GM18951 (cell line): ENCODE measurements at regions not wholly inside any gene's neighbourhood (a gene's known extent, or its start where the extent isn't known, plus 50 kb on each side); places are given as distances from the start of the nearest gene placed in this dataset.
"Not testable (repeated sequence)": the region's sequence is repeated elsewhere in the genome, so short reads cannot be mapped to it uniquely, and the experiment has no call there.

Experiments used
- POLR2A ChIP-seq: IDR thresholded peaks from 4 replicates; pipeline ENCODE4 v1.6.1; 2011; ENCODE audit warnings: mild to moderate bottlenecking; ENCODE audit not compliant: insufficient read length, insufficient read depth; ENCODE audit errors: extremely low read depth
- in situ Hi-C: fragments of 300-500 bp; cut with MboI; formaldehyde crosslinking; loops from one replicate; pipeline ENCODE4 v1.12.0; 2022; ENCODE audit warnings: low sequenced_read_pairs, mixed read lengths, inconsistent platforms; ENCODE audit not compliant: unreplicated experiment

DNA sequence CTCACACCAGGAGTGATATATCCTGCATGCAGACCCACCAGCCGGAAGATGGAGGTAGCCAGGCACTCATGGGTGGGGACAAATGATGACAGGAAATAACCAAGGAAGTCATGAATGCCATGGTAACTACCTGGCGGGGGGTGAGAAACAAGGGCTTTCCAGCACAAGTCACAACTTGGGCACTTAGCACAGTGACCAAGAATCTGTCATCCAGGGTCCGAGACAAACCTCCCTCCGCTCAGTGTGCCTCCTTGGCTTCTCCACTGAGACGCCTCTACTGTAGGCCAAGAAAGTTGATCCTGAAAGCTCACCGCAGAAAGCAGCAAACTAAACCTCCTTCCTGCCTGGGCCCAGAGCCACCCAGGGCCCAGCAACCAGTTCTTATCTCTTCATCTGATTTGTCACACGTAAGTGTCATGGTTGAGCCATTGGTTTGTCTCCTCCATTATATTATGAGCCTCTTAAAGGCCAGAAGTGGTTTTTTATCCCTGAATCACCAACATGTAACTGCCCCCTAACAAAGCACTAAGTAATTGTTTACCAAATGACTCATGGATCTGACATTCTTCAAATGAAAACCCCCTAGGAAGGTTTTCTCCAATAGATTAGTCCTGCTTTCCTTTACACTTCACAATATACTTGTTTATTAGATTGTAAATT is 84.3 kb upstream of the TAB2 start:
- TF ChIP-seq POLR2A = no peak
- in situ Hi-C loops = no loop called here

DNA sequence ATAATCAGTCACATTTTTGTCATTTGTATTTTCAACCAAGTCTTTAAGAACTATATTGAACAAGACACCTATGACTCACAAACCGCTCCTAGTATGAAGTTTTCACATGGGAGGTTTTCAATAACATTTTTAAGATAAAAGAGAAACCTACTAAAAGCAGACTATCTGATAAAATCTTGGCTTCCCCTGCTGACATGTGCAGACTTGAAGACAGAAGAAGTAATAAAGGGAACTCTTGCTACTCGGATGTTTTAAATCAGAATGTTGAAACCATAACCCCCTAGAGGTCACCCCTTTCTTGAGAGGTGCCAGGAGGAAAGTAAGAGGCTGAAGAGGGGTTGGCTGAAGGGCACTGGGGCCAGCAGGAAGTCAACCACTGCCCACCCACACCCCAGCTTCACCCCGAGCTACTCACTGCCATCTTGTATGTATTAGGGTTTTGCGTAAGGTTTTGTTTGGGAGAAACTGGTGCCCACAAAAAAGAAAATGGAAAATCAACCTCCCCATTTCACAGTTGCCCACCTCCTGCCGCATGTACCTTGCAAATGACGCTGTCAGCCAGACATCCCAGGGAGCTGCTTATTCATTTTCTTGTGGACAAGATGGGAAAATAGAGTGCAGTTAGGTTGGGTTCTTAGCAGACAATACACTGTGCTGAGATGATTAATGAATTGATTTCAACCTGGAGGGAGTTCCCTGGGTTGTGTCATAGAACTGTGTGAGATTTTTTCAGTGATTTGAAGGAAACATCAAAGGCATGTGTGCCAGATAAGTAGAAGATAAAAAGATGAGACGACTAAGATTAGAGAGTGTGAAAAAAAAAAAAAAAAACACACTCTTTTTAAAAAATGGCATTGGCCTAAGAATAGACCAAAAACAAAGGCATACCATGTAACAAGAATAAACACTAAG is 83.2 kb upstream of the TAB2 start:
- in situ Hi-C loops = no loop called here
- no peak for TF ChIP-seq POLR2A

DNA sequence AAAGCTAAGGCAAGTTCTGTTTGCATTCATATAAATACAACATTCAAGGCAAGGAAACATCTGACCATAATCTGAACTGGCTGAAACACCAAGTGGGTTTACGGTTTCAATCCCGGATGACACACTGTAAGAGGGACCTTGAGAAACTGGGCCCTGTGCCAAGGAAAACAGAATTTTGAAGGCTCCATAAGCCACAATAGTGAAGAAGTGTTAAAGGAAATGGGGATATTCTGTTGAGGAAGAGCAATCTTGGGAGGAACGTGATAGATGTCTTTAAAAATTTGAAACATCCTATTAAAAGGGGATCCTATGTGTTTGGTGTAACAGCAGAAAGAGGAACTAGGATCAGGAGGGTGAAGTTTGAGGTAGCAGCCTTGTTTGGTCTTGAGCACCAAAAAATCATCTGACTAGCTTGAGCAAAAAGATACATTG is 82.4 kb upstream of the TAB2 start:
- in situ Hi-C loops = no loop called here
- TF ChIP-seq POLR2A = no peak

DNA sequence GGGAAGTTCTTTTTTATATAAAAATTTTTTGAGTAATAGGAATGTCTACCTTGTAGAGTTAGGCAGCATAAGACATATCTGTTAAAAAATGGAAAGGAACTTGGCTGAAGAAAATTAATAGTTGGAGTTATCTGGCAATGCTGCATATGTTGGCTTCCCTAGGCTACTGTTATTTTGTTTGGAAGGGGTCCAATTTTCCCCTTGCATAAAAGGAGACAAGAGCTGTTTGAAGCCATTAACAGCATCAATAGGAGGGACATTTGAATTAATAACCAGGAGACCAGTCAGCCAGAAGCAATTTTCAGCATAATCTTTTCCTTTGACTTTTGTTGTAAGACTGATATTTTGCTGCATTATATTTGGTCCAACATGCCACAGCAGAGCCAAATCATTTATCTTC is 80.9 kb upstream of the TAB2 start:
- TF ChIP-seq POLR2A = no peak
- in situ Hi-C loops = no loop called here

DNA sequence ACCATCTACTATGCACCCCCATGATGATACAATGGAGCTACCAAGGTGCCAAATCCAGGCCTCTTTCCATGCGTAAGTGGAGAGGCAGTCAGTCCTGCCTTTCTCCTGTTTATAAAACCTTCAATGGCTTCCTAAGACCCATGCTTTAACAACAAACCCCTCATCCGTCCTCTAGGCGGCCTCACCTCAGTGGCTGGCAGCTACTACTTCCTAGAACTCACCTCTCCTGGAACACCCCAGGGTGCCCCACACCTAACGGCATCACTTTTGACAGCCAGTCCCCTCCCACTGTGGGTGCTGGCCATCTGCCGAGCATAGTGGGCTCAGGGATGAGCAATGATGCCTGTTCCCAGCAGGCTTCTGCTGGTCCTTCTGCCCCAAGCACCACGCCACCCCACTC is 80.0 kb upstream of the TAB2 start:
- no peak for TF ChIP-seq POLR2A
- in situ Hi-C loops = no loop called here

DNA sequence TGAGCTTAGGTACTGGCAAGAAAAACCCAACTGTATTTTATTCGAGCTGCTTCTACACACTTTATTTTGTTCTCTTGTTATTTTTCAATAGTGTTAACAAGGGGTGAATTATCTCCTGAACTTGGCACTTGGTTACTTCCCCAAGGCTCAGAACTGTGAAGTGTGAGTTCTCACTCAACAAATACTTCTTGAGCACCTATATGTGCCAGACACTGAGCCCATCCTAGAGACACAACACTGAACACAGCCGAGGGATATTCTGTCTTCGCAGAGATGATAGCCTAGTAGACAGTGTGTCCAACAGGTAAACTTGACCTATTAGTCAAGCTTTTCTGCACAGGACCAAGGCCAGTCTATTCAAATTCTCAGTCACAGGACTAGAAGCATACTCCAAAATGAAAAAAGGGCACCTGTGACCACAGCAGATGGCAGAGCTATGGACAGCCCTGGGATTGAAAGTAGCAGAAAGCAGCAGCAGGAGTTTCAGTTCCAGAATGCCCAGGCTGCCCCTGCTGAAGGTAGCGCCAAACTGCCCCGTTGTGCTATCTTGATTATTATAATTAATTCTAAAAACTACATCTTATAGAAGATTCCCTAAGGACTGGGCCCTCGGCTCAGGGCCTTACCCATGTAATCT is 77.8 kb upstream of the TAB2 start:
- no peak for TF ChIP-seq POLR2A
- in situ Hi-C loops = no loop called here

DNA sequence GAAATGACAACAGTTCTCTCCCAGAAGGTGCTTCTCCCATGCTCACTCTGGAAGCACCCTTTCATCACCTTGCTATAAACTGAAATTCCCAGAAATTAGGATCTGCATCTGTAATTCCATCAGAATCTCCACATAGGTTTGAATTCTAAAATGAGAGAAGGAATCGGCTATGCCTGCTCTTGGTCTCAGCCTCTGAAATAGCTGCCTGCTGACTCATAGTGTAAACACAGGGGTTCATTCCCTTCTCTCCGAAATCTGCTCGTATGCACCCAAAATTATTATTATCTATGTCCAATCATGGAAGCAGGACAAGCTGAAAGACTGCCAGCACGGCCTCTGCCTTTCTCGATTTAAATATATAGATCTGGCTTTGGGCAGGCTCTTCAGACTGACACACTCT is 74.6 kb upstream of the TAB2 start:
- no peak for TF ChIP-seq POLR2A
- in situ Hi-C loops = no loop called here

DNA sequence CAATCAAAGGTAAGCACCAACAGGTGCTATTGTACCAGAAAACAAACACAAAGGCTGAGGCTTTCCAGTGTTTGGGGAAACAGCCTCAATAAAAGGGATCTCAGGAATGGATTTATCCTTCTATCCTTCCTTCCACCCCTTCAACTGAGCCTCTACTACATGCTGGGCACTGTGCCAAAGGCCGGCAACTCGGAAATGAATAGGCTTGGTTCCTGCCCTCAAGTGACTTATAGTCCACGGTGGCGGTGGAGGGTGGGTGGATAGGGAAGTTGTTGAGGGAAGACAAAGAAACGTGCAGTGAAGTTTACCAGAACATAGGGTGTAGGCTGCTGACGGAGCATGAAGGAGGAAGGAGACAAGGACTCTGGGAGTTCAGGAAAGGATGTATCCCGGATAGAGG is 73.4 kb upstream of the TAB2 start:
- no peak for TF ChIP-seq POLR2A
- in situ Hi-C loops = no loop called here

DNA sequence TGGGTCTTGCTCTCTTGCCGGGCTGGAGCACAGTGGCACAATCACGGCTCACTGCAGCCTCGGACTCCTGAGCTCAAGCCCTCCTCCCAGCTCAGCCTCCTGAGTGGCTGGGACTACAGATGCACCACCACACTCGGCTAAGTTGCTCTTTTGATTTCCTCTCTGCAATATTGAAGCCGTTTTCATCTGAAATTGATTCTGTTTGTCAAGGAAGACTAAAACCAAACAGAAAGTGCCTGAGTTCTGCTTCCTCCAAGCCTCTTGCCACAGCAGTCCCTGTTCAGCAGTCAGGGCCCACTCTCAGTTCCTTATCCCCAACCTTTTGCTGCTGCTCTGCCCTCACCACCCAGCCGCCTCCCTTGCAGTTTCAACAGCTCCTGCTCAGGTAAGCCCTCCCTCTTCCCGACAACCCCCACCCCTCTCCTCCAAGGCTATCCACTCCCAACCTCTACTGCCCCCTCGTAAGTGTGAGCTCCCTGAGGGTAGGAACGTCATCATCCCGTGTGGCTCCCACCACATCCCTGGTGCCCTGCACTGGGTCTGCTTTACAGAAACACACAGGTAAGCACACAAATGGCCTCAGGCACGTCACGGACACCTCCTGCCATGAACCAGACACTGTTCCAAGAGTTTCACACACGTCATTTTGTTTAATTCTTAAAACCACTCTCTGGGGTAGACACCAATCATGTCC is 70.7 kb upstream of the TAB2 start:
- TF ChIP-seq POLR2A = no peak
- in situ Hi-C loops = no loop called here

DNA sequence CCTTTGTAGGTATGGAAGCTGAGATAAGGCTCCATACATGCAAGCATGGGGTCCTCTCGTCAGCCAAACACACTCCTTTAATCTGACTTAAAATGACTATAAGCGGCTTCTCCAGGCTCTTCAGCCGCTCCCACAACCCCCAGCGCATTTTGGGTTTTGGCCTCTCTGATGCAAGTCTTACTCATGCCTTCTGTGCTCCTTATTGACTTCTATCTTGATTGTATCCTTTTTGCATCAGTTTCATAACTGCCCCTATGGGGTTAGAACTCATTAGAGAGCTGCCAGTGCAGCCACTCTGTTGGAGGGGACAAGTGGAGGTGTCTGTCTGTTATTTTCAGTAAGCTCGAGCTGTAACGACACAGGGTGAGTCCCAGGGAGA is 70.1 kb upstream of the TAB2 start:
- no peak for TF ChIP-seq POLR2A
- in situ Hi-C loops = no loop called here

DNA sequence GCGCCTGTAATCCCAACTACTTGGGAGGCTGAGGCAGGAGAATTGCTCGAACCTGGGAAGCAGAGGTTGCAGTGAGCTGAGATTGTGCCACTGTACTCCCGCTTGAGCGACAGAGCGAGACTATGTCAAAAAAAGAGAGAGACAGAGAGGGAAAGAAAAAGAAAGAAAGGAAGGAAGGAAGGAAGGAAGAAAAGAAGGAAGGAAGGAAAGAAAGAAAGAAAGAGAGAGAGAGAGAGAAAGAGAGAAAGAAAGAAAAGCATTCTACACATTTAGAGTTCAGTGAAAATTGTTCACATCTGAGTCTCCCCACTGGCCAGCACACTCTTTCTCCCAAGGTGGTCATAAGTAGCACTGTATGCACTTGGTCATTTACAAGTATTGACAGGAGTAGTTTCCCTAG is 69.2 kb upstream of the TAB2 start:
- in situ Hi-C loops = not testable (repeated sequence)

DNA sequence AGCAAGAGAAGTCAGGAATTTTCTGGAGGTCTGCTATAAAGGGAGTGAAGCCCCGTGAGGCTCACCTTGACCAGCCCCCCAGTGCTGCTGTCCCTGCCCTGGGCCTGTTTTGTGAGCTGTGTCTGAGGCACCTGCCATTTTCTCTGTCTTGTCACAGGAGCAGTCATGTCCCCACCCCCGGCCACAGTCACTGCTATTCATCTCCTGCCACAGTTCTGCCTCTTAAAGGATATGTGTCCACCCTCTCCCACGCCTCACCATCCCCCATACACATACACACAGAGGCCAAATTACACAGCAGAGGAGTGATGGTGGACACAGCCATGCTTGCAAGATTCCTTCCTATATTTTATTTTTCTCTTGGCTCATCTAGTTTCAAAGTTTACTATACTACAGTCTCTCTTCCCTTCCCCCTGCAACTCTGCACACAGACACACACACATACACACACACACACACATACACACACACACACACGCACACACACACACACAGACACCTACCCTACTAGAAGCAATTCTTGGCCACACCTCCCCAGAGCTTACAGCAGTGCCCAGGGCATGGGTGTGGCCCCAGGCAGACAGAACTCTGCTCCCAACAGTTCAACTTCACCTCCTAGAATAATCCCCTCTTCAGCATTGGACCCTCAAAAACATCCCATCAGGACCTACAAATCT is 68.7 kb upstream of the TAB2 start:
- in situ Hi-C loops = no loop called here
- no peak for TF ChIP-seq POLR2A
